ENCODE measurements at regions not wholly inside any gene's neighbourhood (a gene's known extent, or its start where the extent isn't known, plus 50 kb on each side); places are given as distances from the start of the nearest gene placed in this dataset.

DNA sequence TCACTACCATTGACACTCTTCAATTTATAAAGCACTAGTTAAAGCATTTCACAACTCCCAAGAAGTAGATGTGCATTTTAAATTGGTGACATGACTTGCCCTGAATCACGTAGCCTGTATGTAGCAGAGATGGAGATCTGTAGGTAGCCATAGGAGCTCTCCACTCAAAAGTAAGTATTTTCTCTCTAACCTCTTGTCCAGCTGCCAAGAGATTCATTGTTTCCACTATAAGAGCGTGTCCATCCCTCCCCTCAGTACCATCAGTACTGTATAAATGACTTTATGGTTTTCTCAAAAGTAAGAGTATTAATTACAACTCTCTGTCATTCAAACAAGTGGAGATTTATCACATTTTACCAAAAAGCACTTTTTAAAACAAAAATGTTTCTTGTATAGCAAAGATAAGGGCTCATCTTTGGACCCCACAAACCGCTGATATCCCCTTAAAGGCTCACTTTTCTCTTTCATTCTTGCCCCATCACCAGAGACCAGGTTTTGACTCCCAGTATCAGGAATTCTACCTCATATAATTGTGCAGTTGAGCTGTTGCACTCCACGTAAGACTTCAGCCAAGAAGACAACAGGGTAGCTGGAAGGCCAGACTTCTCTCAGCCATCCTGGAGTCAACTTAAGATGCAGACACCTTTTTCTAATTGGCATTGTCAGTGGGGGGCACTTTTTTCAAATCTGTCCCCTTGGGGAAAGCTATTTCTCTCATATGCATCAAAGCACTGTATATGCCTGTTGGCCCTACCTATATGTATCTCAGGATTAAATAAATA is 78.0 kb upstream of the GALNT5 start:
- 70 to 76% (median 74%) methylated on average over 4 of the region's 4 CpGs for WGBS, 3 donors
- TF ChIP-seq, protein P1, sequence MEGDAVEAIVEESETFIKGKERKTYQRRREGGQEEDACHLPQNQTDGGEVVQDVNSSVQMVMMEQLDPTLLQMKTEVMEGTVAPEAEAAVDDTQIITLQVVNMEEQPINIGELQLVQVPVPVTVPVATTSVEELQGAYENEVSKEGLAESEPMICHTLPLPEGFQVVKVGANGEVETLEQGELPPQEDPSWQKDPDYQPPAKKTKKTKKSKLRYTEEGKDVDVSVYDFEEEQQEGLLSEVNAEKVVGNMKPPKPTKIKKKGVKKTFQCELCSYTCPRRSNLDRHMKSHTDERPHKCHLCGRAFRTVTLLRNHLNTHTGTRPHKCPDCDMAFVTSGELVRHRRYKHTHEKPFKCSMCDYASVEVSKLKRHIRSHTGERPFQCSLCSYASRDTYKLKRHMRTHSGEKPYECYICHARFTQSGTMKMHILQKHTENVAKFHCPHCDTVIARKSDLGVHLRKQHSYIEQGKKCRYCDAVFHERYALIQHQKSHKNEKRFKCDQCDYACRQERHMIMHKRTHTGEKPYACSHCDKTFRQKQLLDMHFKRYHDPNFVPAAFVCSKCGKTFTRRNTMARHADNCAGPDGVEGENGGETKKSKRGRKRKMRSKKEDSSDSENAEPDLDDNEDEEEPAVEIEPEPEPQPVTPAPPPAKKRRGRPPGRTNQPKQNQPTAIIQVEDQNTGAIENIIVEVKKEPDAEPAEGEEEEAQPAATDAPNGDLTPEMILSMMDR (IDR thresholded peaks at IDR 0.05), result no peak
- intact Hi-C loops (cut with DNase I), result no loop called here
- no peak for ATAC-seq
- Histone ChIP-seq H3K4me3 (no peak overlapping the region), H3K36me3 (ENCODE audit: insufficient read depth in 1 of 2, low read depth in 1 of 2) (no peaks in the 10 kb centered on the region), H3K27me3 (ENCODE audit: insufficient read depth in 3 of 3, low read length in 2 of 3) (no peaks in the 10 kb centered on the region), H3K4me1 (no peaks in the 10 kb centered on the region), H3K27ac (no peak overlapping the region), H3K9me3 (no peaks in the 10 kb centered on the region)
- DNase-seq, result no peak

DNA sequence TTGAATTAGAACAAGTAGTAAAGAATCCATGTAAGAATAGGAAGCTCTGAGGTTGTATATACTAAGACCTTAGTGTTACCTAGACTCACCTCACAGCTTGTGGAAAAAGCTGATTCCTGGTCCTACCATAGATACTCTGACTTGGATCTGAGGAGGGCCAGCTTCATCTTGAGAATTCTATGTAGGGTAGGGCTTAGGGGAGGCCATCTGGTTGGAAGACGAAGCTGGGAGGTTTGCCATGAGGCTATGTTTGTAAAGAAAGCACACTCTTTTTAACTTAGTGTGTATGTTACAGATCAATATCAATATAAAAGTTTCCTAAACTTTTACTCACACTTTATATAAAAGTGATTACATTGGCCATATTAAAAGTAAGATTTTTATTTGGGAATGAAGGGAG is 77.1 kb upstream of the GALNT5 start:
- Histone ChIP-seq H3K27ac (no peak overlapping the region), H3K4me1 (no peaks in the 10 kb centered on the region), H3K4me3 (no peak overlapping the region), H3K9me3 (no peaks in the 10 kb centered on the region), H3K27me3 (ENCODE audit: insufficient read depth in 3 of 3, low read length in 2 of 3) (no peaks in the 10 kb centered on the region), H3K36me3 (ENCODE audit: insufficient read depth in 1 of 2, low read depth in 1 of 2) (no peaks in the 10 kb centered on the region)
- intact Hi-C loops (cut with DNase I), result no loop called here
- TF ChIP-seq, protein P1 (IDR thresholded peaks at IDR 0.05), result no peak
- 53 to 58% (median 55%) methylated on average over 1 of the region's 1 CpG for WGBS, 3 donors
- no peak for DNase-seq
- no peak for ATAC-seq

DNA sequence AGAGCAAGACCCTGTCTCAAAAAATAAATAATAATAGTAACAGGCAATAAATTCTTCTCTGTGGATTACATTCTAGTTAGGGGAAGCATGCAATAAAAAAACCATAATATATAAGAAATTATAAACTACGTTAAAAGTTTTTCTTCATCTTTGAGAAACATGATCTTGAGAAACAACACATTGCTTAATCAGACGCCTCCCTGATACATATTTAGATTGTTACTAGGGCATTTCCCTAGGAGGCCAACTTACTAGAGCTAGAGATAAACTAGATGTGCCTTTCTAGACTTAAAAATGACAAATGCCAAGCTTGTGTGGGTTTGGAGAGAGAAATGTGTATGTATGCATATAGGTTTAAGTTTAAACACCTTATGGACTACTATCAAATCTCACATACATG is 76.3 kb upstream of the GALNT5 start:
- no peak for ATAC-seq
- no peak overlapping the region for H3K27ac ChIP-seq
- H3K27me3 ChIP-seq (ENCODE audit: insufficient read depth in 3 of 3, low read length in 2 of 3), result no peaks in the 10 kb centered on the region
- H3K4me3 ChIP-seq, result no peak overlapping the region
- no peaks in the 10 kb centered on the region for H3K4me1 ChIP-seq
- no peaks in the 10 kb centered on the region for H3K36me3 ChIP-seq (ENCODE audit: insufficient read depth in 1 of 2, low read depth in 1 of 2)
- no peak for DNase-seq
- intact Hi-C loops (cut with DNase I), result no loop called here
- H3K9me3 ChIP-seq, result no peaks in the 10 kb centered on the region
- TF ChIP-seq, protein P1 (IDR thresholded peaks at IDR 0.05), result no peak
- 72 to 75% (median 72%) methylated on average over 2 of the region's 2 CpGs for WGBS, 3 donors

DNA sequence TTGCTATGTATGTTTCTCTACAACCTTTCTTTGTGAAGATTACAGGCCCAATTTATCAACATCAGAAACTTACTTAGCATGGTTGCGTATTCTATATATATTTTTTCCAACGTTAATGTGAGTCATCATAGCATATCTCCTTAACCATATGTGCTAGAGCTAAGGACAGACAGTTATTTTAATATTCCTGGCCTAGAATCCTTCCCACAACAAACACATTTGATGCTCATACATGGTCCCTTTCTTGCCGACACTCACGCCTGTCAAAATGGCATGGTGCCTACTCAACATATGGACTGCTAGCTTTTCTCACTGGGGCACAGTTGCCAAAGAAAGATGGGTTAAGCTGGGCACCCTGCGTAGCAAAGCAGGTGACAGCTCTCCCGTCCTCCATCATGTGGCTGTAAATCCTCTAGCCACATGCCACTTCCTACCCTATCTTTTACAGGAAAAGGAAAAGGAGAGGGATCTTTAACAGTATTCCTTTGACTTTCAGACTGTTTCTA is 75.2 kb upstream of the GALNT5 start:
- Histone ChIP-seq H3K27me3 (ENCODE audit: insufficient read depth in 3 of 3, low read length in 2 of 3) (no peaks in the 10 kb centered on the region), H3K36me3 (ENCODE audit: insufficient read depth in 1 of 2, low read depth in 1 of 2) (no peaks in the 10 kb centered on the region), H3K4me1 (no peaks in the 10 kb centered on the region), H3K9me3 (no peaks in the 10 kb centered on the region), H3K4me3 (no peak overlapping the region), H3K27ac (no peak overlapping the region)
- WGBS, 3 donors, result 49 to 59% (median 51%) methylated on average over 6 of the region's 6 CpGs
- no peak for DNase-seq
- TF ChIP-seq, protein P1 (IDR thresholded peaks at IDR 0.05), result no peak
- intact Hi-C loops (cut with DNase I), result no loop called here
- no peak for ATAC-seq
